H9 (cell line): ENCODE measurements at regions not wholly inside any gene's neighbourhood (a gene's known extent, or its start where the extent isn't known, plus 50 kb on each side); places are given as distances from the start of the nearest gene placed in this dataset.

Experiments used
- DNase-seq: peaks from one replicate; pipeline ENCODE4 v3.0.0-alpha.2; 2017
- H2AFZ ChIP-seq: one replicate; pipeline ENCODE4 v1.6.1; 2013; ENCODE audit warnings: mild to moderate bottlenecking, low read length, control low read depth, moderate library complexity
- H2AK5ac ChIP-seq: 2 replicates; pipeline ENCODE4 v1.6.1; 2013; ENCODE audit warnings: low read length, control low read depth, mixed read lengths; ENCODE audit not compliant: insufficient read length
- H2BK120ac ChIP-seq: one replicate; pipeline ENCODE4 v1.6.1; 2013; ENCODE audit warnings: low read depth, mild to moderate bottlenecking, low read length, control low read depth, inconsistent platforms; ENCODE audit not compliant: poor library complexity, severe bottlenecking
- H2BK12ac ChIP-seq: 2 replicates; pipeline ENCODE4 v1.6.1; 2013; ENCODE audit warnings: low read length, control low read depth, mixed read lengths, low read depth; ENCODE audit not compliant: insufficient read length
- H2BK15ac ChIP-seq: 2 replicates; pipeline ENCODE4 v1.6.1; 2013; ENCODE audit warnings: low read depth, low read length, control low read depth
- H2BK20ac ChIP-seq: one replicate; pipeline ENCODE4 v1.6.1; 2013; ENCODE audit warnings: low read depth, mild to moderate bottlenecking, low read length, control low read depth, inconsistent platforms; ENCODE audit not compliant: poor library complexity, severe bottlenecking
- H2BK5ac ChIP-seq: 2 replicates; pipeline ENCODE4 v1.6.1; 2013; ENCODE audit warnings: low read length, control low read depth, mixed read lengths; ENCODE audit not compliant: insufficient read length
- H3K14ac ChIP-seq: 2 replicates; pipeline ENCODE4 v1.6.1; 2013; ENCODE audit warnings: low read length, control low read depth; ENCODE audit not compliant: insufficient read depth
- H3K18ac ChIP-seq: 2 replicates; pipeline ENCODE4 v1.6.1; 2013; ENCODE audit warnings: low read depth, mild to moderate bottlenecking, mixed read lengths, low read length, control low read depth; ENCODE audit not compliant: insufficient read length
- H3K23ac ChIP-seq: 2 replicates; pipeline ENCODE4 v1.6.1; 2013; ENCODE audit warnings: low read length, control low read depth, mixed read lengths, low read depth; ENCODE audit not compliant: insufficient read length
- H3K23me2 ChIP-seq: 2 replicates; pipeline ENCODE4 v1.6.1; 2013; ENCODE audit warnings: low read depth, mild to moderate bottlenecking, mixed read lengths, low read length, control low read depth; ENCODE audit not compliant: insufficient read length, poor library complexity, severe bottlenecking
- H3K27ac ChIP-seq: 2 replicates; pipeline ENCODE4 v1.5.1; 2013; ENCODE audit warnings: low read length, control low read depth, mixed read lengths, low read depth; ENCODE audit not compliant: insufficient read length
- H3K27me3 ChIP-seq: 2 replicates; pipeline ENCODE4 v1.6.1; 2013; ENCODE audit warnings: low read length, control low read depth, inconsistent platforms; ENCODE audit not compliant: insufficient read depth
- H3K4ac ChIP-seq: 2 replicates; pipeline ENCODE4 v1.6.1; 2013; ENCODE audit warnings: low read depth, mild to moderate bottlenecking, control low read depth, inconsistent platforms, low read length, moderate library complexity
- H3K4me1 ChIP-seq: 2 replicates; pipeline ENCODE4 v1.6.1; 2013; ENCODE audit warnings: low read length, control low read depth, inconsistent platforms; ENCODE audit not compliant: insufficient read depth
- H3K4me2 ChIP-seq: 2 replicates; pipeline ENCODE4 v1.6.1; 2013; ENCODE audit warnings: low read length, control low read depth, mixed read lengths; ENCODE audit not compliant: insufficient read length, insufficient read depth
- H3K56ac ChIP-seq: 2 replicates; pipeline ENCODE4 v1.6.1; 2013; ENCODE audit warnings: low read depth, mild to moderate bottlenecking, mixed read lengths, low read length, control low read depth; ENCODE audit not compliant: insufficient read length
- H3K79me1 ChIP-seq: 2 replicates; pipeline ENCODE4 v1.6.1; 2013; ENCODE audit warnings: low read depth, mild to moderate bottlenecking, moderate library complexity, low read length, control low read depth, inconsistent platforms; ENCODE audit not compliant: insufficient read depth, poor library complexity, severe bottlenecking
- H3K79me2 ChIP-seq: 2 replicates; pipeline ENCODE4 v1.6.1; 2013; ENCODE audit warnings: low read length, control low read depth, inconsistent platforms; ENCODE audit not compliant: insufficient read depth
- H3K9ac ChIP-seq: 2 replicates; pipeline ENCODE4 v1.6.1; 2013; ENCODE audit warnings: low read length, control low read depth, mixed read lengths; ENCODE audit not compliant: insufficient read length; ENCODE audit errors: extremely low read depth
- H3K9me3 ChIP-seq: one replicate; pipeline ENCODE4 v1.6.1; 2013; ENCODE audit warnings: low read depth, low read length, inconsistent platforms; ENCODE audit not compliant: control insufficient read depth
- H3T11ph ChIP-seq: one replicate; pipeline ENCODE4 v1.6.1; 2013; ENCODE audit warnings: mild to moderate bottlenecking, low read length, control low read depth, inconsistent platforms
- H4K20me1 ChIP-seq: one replicate; pipeline ENCODE4 v1.6.1; 2013; ENCODE audit not compliant: control insufficient read depth, insufficient read length, insufficient read depth
- H4K5ac ChIP-seq: 2 replicates; pipeline ENCODE4 v1.6.1; 2013; ENCODE audit warnings: low read depth, mild to moderate bottlenecking, mixed read lengths, low read length, control low read depth; ENCODE audit not compliant: insufficient read length
- H4K8ac ChIP-seq: replicated peaks from 2 replicates; pipeline ENCODE4 v1.6.1; 2013; ENCODE audit warnings: low read length, control low read depth, mixed read lengths, low read depth; ENCODE audit not compliant: insufficient read length
- H4K91ac ChIP-seq: 2 replicates; pipeline ENCODE4 v1.6.1; 2013; ENCODE audit warnings: low read depth, mild to moderate bottlenecking, moderate library complexity, mixed read lengths, low read length, control low read depth; ENCODE audit not compliant: insufficient read length
- H3K27ac Mint-ChIP-seq, 3 experiments: 2 replicates in 2 of 3; 3 replicates in 1 of 3; pipeline ENCODE4 v1.8.0; 2020 to 2021; ENCODE audit warnings: mixed read lengths in 3 of 3, mild to moderate bottlenecking in 1 of 3, moderate library complexity in 1 of 3
- H3K27me3 Mint-ChIP-seq: 2 replicates; pipeline ENCODE4 v1.8.0; 2021; ENCODE audit warnings: low read depth, mild to moderate bottlenecking, moderate library complexity, mixed read lengths
- H3K36me3 Mint-ChIP-seq, 3 experiments: 2 replicates in 2 of 3; 3 replicates in 1 of 3; pipeline ENCODE4 v1.8.0; 2020 to 2021; ENCODE audit warnings: low read depth in 3 of 3, mixed read lengths in 3 of 3; ENCODE audit not compliant: insufficient read depth in 1 of 3
- H3K4me1 Mint-ChIP-seq, 2 experiments: 2 replicates each; pipeline ENCODE4 v1.8.0; 2020; ENCODE audit warnings: mixed read lengths in 2 of 2
- H3K4me3 Mint-ChIP-seq, 2 experiments: 2 replicates in 1 of 2; 3 replicates in 1 of 2; pipeline ENCODE4 v1.8.0; 2020 to 2021; ENCODE audit warnings: mild to moderate bottlenecking in 2 of 2, mixed read lengths in 2 of 2, moderate library complexity in 1 of 2
- H3K9me3 Mint-ChIP-seq, 2 experiments: 2 replicates in 1 of 2; 3 replicates in 1 of 2; pipeline ENCODE4 v1.8.0; 2020; ENCODE audit warnings: mild to moderate bottlenecking in 2 of 2, mixed read lengths in 2 of 2, moderate library complexity in 1 of 2
- CTCF ChIP-seq: fragments of 200-600 bp; sonication (generic); conservative IDR thresholded peaks from 3 replicates; pipeline ENCODE4 v1.8.0; 2021; ENCODE audit warnings: antibody characterized with exemption, mild to moderate bottlenecking

GRCh38 chr11:23377909-23378308 lies 517.6 kb upstream of the CCDC179 start:
- Histone ChIP-seq H2AK5ac (no peak overlapping the region), H3K23ac (no peak overlapping the region), H2BK5ac (no peak overlapping the region), H3K23me2 (no peaks in the 10 kb centered on the region), H4K20me1 (no peaks in the 10 kb centered on the region), H2BK12ac (no peak overlapping the region), H3K4ac (no peak overlapping the region), H3K79me2 (no peaks in the 10 kb centered on the region), H4K8ac (no peak overlapping the region), H4K91ac (no peak overlapping the region), H2BK15ac (no peak overlapping the region), H3K27ac (no peak overlapping the region), H4K5ac (no peak overlapping the region), H3K79me1 (no peaks in the 10 kb centered on the region), H3K4me1 (no peaks in the 10 kb centered on the region), H3K18ac (no peak overlapping the region), H3K9me3 (no peaks in the 10 kb centered on the region), H3K27me3 (no peaks in the 10 kb centered on the region), H3K4me2 (no peak overlapping the region), H2AFZ (no peak overlapping the region), H3T11ph (no peak overlapping the region), H3K56ac (no peak overlapping the region), H3K9ac (no peak overlapping the region), H2BK120ac (no peak overlapping the region), H2BK20ac (no peak overlapping the region), H3K14ac (no peak overlapping the region)
- H3K27me3 Mint-ChIP-seq, result no peaks in the 10 kb centered on the region
- TF ChIP-seq CTCF, result no peak
- H3K4me3 Mint-ChIP-seq, result no peak overlapping the region
- H3K36me3 Mint-ChIP-seq, result no peaks in the 10 kb centered on the region
- H3K4me1 Mint-ChIP-seq, result no peaks in the 10 kb centered on the region
- H3K27ac Mint-ChIP-seq, result no peak overlapping the region
- no peaks in the 10 kb centered on the region; a peak in 2 of 5 replicates for H3K9me3 Mint-ChIP-seq
- no peak for DNase-seq
